HG03575 (cell line): ENCODE measurements at regions not wholly inside any gene's neighbourhood (a gene's known extent, or its start where the extent isn't known, plus 50 kb on each side); places are given as distances from the start of the nearest gene placed in this dataset.
"Not testable (repeated sequence)": the region's sequence is repeated elsewhere in the genome, so short reads cannot be mapped to it uniquely, and the experiment has no call there.

Experiments
- ATAC-seq: cut with Tn5 transposase; IDR thresholded peaks from one replicate; pipeline ENCODE4 v1.9.1; 2021; ENCODE audit not compliant: unreplicated experiment, insufficient number of reproducible peaks, low FRiP score; ENCODE audit errors: extremely low read depth

DNA sequence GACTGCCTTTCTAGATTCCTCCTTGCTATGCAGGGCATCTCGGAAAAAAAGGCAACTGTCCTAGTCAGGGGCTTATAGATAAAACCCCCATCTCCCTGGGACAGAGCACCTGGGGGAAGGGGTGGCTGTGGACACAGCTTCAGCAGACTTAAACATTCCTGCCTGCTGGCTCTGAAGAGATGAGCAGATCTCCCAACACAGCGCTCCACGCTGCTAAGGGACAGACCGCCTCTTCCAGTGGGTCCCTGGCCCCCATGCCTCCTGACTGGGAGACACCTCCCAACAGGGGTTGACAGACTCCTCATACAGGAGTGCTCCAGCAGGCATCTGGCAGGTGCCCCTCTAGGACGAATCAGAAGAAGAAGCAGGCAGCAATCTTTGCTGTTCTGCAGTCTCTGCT, 87.9 kb upstream of the GOLGA6L6 start:
- ATAC-seq = not testable (repeated sequence)

GRCh38 chr15:20628538-20628937, 86.9 kb upstream of the GOLGA6L6 start:
- ATAC-seq = not testable (repeated sequence)

GRCh38 chr15:20625469-20625868, 83.9 kb upstream of the GOLGA6L6 start:
- not testable (repeated sequence) for ATAC-seq

GRCh38 chr15:20624085-20624484, 82.5 kb upstream of the GOLGA6L6 start:
- ATAC-seq = not testable (repeated sequence)

- ATAC-seq = not testable (repeated sequence)
These were observed 80.5 kb upstream of the GOLGA6L6 start for GRCh38 chr15:20622117-20622516.

DNA sequence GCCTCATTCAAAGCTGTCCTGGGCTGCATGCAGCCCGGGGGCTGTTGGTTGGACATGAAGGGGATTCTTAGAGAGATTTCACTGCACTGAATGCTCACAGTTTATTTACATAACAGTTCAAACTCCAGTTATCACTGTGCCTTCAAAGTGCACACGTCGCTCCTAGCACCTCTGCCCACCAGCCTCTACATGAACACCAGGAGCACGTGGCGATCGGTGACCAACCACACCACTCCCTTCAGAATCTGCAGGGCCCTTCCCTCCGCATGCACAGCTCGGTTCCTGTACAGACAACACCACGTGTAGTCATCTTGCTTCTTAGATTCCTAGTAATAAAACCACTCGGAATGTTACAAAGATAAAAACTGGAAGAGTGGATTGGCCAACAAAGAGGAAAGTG, 72.9 kb upstream of the GOLGA6L6 start:
- not testable (repeated sequence) for ATAC-seq

GRCh38 chr15:20612796-20613195, 71.2 kb upstream of the GOLGA6L6 start:
- not testable (repeated sequence) for ATAC-seq

DNA sequence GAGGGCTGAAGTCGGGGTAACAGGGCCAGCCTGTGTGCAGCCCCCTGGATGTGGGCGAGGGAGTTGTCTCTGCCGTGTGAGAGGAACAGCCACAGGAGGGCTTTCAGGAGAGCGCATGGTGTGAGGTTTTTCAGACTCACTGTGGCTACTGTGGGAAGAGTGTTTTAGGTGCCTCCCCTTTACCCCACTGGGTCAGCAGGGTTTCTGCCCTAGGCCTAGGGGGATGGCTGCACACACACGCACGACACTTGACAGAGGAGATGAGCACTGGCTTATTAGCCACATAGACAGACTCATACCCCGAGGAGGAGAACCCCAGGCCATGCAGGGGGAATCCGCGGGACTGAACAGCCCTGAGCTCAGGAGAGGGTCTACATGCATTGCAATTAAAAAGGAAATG, 70.8 kb upstream of the GOLGA6L6 start:
- ATAC-seq = not testable (repeated sequence)

GRCh38 chr15:20611667-20612290, 70.2 kb upstream of the GOLGA6L6 start:
- ATAC-seq = not testable (repeated sequence)

DNA sequence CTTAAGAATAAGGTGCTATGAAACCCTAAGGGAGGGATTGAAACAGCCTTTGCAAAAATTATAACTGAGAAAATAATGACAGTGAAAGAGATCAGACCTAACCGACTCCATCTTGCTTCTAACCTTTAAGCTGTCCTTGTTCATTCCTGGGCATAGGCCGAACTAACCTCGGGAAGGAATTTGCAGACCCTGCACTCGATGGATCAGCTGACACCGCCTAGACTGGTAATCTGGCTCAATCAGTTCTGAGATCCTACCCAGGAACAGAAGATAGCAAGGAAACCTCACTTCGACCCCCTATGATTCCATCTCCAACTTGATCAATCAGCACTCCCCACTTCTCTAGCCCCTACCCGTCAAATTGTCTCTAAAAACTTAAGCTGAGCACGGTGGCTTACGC, 66.6 kb upstream of the GOLGA6L6 start:
- ATAC-seq = not testable (repeated sequence)

DNA sequence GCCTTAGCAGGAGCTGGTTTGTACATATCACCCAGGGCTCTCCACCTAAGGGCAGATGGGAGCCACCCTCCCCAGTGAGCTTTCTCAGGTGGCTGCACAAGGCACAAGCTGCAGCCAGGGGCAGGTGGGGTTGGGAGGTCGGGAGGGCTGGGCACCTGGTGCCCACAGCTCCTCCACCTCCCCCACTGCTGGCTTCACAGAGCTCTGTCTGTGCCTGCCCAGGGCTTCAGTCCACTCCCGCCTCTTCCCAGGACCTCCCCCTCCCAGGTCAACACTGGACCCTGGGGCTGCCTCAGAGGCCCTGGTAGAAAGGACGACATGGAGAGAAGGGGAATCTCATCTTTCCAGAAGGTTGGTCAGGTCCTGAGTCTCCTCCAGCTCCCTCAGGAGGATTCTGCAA, 55.6 kb upstream of the GOLGA6L6 start:
- ATAC-seq = not testable (repeated sequence)

DNA sequence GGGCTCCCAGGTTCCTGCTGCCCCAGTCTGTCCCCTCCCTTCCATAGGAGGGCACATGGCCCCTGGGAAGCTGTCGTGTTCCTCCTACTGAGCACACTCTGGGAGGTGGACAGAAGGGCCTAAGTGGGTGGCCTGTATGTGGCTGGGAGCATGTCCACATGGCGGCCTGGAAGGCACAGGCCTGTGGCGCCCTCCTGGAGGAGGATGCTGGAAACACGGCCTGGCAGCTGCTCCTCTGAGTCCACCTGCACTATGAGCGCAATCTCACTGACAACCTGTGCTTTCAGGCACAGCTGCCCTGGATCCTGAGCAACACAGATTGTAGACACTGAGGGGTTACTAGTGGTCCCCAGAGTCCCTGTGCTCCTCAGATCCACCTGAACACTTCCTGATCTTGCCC, 52.6 kb upstream of the GOLGA6L6 start:
- not testable (repeated sequence) for ATAC-seq

- not testable (repeated sequence) for ATAC-seq
These were observed 50.3 kb upstream of the GOLGA6L6 start for GRCh38 chr15:20591936-20592335.
